SK-N-SH treated with all-trans-retinoic acid at 6 μM for 48 hours (cell line): ENCODE measurements at regions not wholly inside any gene's neighbourhood (a gene's known extent, or its start where the extent isn't known, plus 50 kb on each side); places are given as distances from the start of the nearest gene placed in this dataset.

Experiments
- ATAC-seq: fragments of 200-7000 bp; cut with Tn5 transposase; 3 replicates; pipeline ENCODE4 v1.9.1; 2020; ENCODE audit warnings: mild to moderate bottlenecking, moderate library complexity
- ARNTL ChIP-seq: fragments of 450-650 bp; formaldehyde crosslinking; IDR thresholded peaks from 2 replicates; pipeline ENCODE4 v1.5.0; 2020; ENCODE audit warnings: low read depth, mild to moderate bottlenecking, moderate library complexity, borderline replicate concordance
- BACH2 ChIP-seq: fragments of 250-450 bp; sonication (Bioruptor Pico); IDR thresholded peaks from 2 replicates; pipeline ENCODE4 v1.9.0; 2021; ENCODE audit warnings: mild to moderate bottlenecking, borderline replicate concordance
- CREB5 ChIP-seq: fragments of 250-450 bp; sonication (Bioruptor Pico); IDR thresholded peaks from 2 replicates; pipeline ENCODE4 v1.5.1; 2020; ENCODE audit warnings: low read depth, mild to moderate bottlenecking, moderate library complexity
- CSRNP3 ChIP-seq: fragments of 250-450 bp; sonication (Bioruptor Pico); IDR thresholded peaks from 2 replicates; pipeline ENCODE4 v1.5.1; 2021; ENCODE audit warnings: mild to moderate bottlenecking, moderate library complexity
- ESRRG ChIP-seq: fragments of 250-450 bp; sonication (Bioruptor Pico); IDR thresholded peaks from 2 replicates; pipeline ENCODE4 v1.6.1; 2021; ENCODE audit warnings: mild to moderate bottlenecking
- GLIS3 ChIP-seq: fragments of 250-450 bp; sonication (Bioruptor Pico); IDR thresholded peaks from 2 replicates; pipeline ENCODE4 v1.5.0; 2020; ENCODE audit warnings: mild to moderate bottlenecking, moderate library complexity
- ISL1 ChIP-seq: fragments of 250-450 bp; sonication (Bioruptor Pico); IDR thresholded peaks from 2 replicates; pipeline ENCODE4 v2.1.2; 2022; ENCODE audit warnings: mild to moderate bottlenecking, moderate library complexity
- OSR1 ChIP-seq: fragments of 250-450 bp; sonication (Bioruptor Pico); IDR thresholded peaks from 2 replicates; pipeline ENCODE4 v1.8.0; 2022; ENCODE audit warnings: moderate library complexity, mild to moderate bottlenecking, inconsistent platforms
- PATZ1 ChIP-seq: fragments of 250-450 bp; sonication (Bioruptor Pico); IDR thresholded peaks from 2 replicates; pipeline ENCODE4 v1.8.0; 2020; ENCODE audit warnings: mild to moderate bottlenecking, moderate library complexity, borderline replicate concordance
- POU6F1 ChIP-seq: fragments of 250-450 bp; sonication (Bioruptor Pico); IDR thresholded peaks from 2 replicates; pipeline ENCODE4 v1.8.0; 2021; ENCODE audit warnings: low read depth, mild to moderate bottlenecking, moderate library complexity, borderline replicate concordance
- PPARA ChIP-seq: fragments of 250-450 bp; sonication (Bioruptor Pico); IDR thresholded peaks from 2 replicates; pipeline ENCODE4 v1.5.0; 2020; ENCODE audit warnings: mild to moderate bottlenecking, borderline replicate concordance
- RARB ChIP-seq: fragments of 250-450 bp; sonication (Bioruptor Pico); IDR thresholded peaks from 2 replicates; pipeline ENCODE4 v1.8.0; 2021; ENCODE audit warnings: mild to moderate bottlenecking, moderate library complexity
- SNAI2 ChIP-seq: fragments of 250-450 bp; sonication (Bioruptor Pico); IDR thresholded peaks from 2 replicates; pipeline ENCODE4 v1.5.0; 2020; ENCODE audit warnings: mild to moderate bottlenecking, moderate library complexity
- TCF4 ChIP-seq: fragments of 250-450 bp; sonication (Bioruptor Pico); IDR thresholded peaks from 2 replicates; pipeline ENCODE4 v1.8.0; 2021; ENCODE audit warnings: mild to moderate bottlenecking, moderate library complexity, borderline replicate concordance
- TOX ChIP-seq: fragments of 250-450 bp; sonication (Bioruptor Pico); IDR thresholded peaks from 2 replicates; pipeline ENCODE4 v1.8.0; 2021; ENCODE audit warnings: mild to moderate bottlenecking, moderate library complexity, borderline replicate concordance
- ZC3H10 ChIP-seq: fragments of 250-450 bp; sonication (Bioruptor Pico); IDR thresholded peaks from 2 replicates; pipeline ENCODE4 v1.5.1; 2021; ENCODE audit warnings: mild to moderate bottlenecking, moderate library complexity
- ZFP3 ChIP-seq: fragments of 250-450 bp; sonication (Bioruptor Pico); IDR thresholded peaks from 2 replicates; pipeline ENCODE4 v1.5.0; 2020; ENCODE audit warnings: mild to moderate bottlenecking, moderate library complexity
- ZFP30 ChIP-seq: fragments of 450-650 bp; formaldehyde crosslinking; IDR thresholded peaks from 2 replicates; pipeline ENCODE4 v1.5.0; 2022; ENCODE audit warnings: mild to moderate bottlenecking, moderate library complexity
- ZNF565 ChIP-seq: fragments of 450-650 bp; formaldehyde crosslinking; conservative IDR thresholded peaks from 2 replicates; pipeline ENCODE4 v1.5.0; 2020; ENCODE audit warnings: low read depth, mild to moderate bottlenecking, moderate library complexity
- ZNF8 ChIP-seq: fragments of 450-650 bp; formaldehyde crosslinking; IDR thresholded peaks from 2 replicates; pipeline ENCODE4 v1.5.0; 2020; ENCODE audit warnings: mild to moderate bottlenecking, moderate library complexity
- TF ChIP-seq, protein P1 (sequence below): fragments of 250-450 bp; sonication (Bioruptor Pico); IDR thresholded peaks from 2 replicates; pipeline ENCODE4 v1.5.0; 2020; ENCODE audit warnings: mild to moderate bottlenecking, moderate library complexity

DNA sequence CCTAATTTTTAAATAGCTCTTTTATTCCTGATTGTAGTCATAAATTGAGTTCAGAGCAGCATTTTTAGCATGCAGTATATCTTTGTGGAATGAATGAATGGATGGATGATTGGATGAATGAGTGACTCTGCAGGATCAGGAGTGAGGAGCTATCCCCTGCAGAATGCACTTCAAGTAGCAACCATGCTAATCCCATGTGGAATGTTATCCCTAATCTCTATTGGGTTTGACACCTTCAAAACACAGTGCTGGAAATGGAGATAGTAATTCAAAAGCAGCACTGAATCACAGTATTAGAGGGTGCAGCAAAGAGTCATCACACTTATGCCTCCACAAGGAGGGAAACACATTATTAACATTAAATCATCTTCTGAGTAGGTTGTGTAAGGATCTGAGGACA is 501.9 kb downstream of the SHISA9 start:
- TF ChIP-seq ZNF565 (CRISPR knock-in tag) (no peak), CSRNP3 (CRISPR knock-in tag) (no peak), ZFP3 (no peak), OSR1 (CRISPR knock-in tag) (no peak), POU6F1 (CRISPR knock-in tag) (no peak), BACH2 (CRISPR knock-in tag) (no peak), TCF4 (CRISPR knock-in tag) (no peak), ARNTL (CRISPR knock-in tag) (no peak)
- no peak for ATAC-seq

DNA sequence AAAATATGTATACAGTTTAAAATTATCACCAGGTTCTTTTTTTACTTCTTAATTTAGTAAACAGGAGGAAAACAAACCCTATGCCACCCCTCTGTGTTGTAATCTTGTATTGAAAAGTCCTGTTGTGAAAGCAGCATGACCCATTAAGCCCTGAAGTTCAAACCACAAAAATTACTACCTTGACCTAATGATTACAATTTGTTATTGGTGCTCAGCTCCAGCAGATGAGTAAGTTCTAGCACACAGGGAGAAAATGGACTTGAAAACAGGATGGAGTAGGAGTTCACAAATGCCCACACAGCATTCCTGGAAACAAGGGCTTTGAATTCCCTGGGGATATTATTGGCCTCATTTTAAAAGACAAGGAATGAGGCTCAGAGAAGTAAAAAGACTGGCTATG is 505.8 kb upstream of the ERCC4 start:
- TF ChIP-seq ARNTL (CRISPR knock-in tag) = no peak
- no peak for TF ChIP-seq RARB (CRISPR knock-in tag)
- TF ChIP-seq, protein P1, sequence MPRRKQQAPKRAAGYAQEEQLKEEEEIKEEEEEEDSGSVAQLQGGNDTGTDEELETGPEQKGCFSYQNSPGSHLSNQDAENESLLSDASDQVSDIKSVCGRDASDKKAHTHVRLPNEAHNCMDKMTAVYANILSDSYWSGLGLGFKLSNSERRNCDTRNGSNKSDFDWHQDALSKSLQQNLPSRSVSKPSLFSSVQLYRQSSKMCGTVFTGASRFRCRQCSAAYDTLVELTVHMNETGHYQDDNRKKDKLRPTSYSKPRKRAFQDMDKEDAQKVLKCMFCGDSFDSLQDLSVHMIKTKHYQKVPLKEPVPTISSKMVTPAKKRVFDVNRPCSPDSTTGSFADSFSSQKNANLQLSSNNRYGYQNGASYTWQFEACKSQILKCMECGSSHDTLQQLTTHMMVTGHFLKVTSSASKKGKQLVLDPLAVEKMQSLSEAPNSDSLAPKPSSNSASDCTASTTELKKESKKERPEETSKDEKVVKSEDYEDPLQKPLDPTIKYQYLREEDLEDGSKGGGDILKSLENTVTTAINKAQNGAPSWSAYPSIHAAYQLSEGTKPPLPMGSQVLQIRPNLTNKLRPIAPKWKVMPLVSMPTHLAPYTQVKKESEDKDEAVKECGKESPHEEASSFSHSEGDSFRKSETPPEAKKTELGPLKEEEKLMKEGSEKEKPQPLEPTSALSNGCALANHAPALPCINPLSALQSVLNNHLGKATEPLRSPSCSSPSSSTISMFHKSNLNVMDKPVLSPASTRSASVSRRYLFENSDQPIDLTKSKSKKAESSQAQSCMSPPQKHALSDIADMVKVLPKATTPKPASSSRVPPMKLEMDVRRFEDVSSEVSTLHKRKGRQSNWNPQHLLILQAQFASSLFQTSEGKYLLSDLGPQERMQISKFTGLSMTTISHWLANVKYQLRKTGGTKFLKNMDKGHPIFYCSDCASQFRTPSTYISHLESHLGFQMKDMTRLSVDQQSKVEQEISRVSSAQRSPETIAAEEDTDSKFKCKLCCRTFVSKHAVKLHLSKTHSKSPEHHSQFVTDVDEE = no peak
- no peak for TF ChIP-seq ZC3H10 (CRISPR knock-in tag)
- TF ChIP-seq PPARA (CRISPR knock-in tag) = no peak
- no peak for TF ChIP-seq TCF4 (CRISPR knock-in tag)
- TF ChIP-seq ZNF565 (CRISPR knock-in tag) = no peak
- TF ChIP-seq SNAI2 (CRISPR knock-in tag) = no peak
- TF ChIP-seq GLIS3 (CRISPR knock-in tag) = no peak
- TF ChIP-seq CREB5 (CRISPR knock-in tag) = no peak
- TF ChIP-seq ESRRG (CRISPR knock-in tag) = no peak
- no peak for TF ChIP-seq OSR1 (CRISPR knock-in tag)
- no peak for TF ChIP-seq PATZ1 (CRISPR knock-in tag)
- no peak for TF ChIP-seq BACH2 (CRISPR knock-in tag)
- no peak for TF ChIP-seq ISL1 (CRISPR knock-in tag)
- TF ChIP-seq ZFP30 (CRISPR knock-in tag) = no peak
- TF ChIP-seq TOX (CRISPR knock-in tag) = no peak

DNA sequence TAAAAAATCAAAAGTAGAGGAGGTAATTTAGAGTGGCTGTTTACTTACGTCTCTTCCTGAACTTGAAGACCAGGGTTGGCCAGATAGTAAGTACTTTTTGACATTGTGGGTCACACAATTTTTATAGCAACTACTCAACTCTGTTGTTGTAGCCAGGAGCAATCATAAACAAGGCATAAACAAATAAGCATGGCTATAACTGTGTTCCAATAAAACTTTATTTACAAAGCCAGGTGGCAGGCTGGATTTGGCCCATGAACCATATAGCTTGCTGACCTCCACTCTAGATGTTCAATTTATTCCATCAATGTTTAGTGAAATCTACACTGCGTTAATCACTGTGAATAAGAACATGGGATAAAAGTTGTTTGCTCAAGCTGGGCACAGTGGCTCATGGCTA is 500.4 kb upstream of the ERCC4 start:
- no peak for TF ChIP-seq CSRNP3 (CRISPR knock-in tag)
- TF ChIP-seq RARB (CRISPR knock-in tag) = no peak
- TF ChIP-seq ZC3H10 (CRISPR knock-in tag) = no peak
- TF ChIP-seq ZNF8 (CRISPR knock-in tag) = no peak
- TF ChIP-seq OSR1 (CRISPR knock-in tag) = no peak
- TF ChIP-seq, protein P1 = no peak
- no peak for TF ChIP-seq ZFP30 (CRISPR knock-in tag)
- TF ChIP-seq TCF4 (CRISPR knock-in tag) = no peak
- ATAC-seq = no peak

More for the DNA sequence above, 505.8 kb upstream of the ERCC4 start:
- ATAC-seq = no peak
